Fibroblast of the aortic adventitia (primary cell): ENCODE measurements at regions not wholly inside any gene's neighbourhood (a gene's known extent, or its start where the extent isn't known, plus 50 kb on each side); places are given as distances from the start of the nearest gene placed in this dataset.

Experiments
- DNase-seq: peaks from one replicate; pipeline ENCODE4 v3.0.0-alpha.2; 2010; ENCODE audit warnings: low read depth
- H3K4me3 ChIP-seq: 2 replicates; pipeline ENCODE4 v1.5.1; 2011; ENCODE audit warnings: low read depth, mild to moderate bottlenecking, control low read depth, low read length, moderate library complexity
- TF ChIP-seq, protein P1 (sequence below): IDR thresholded peaks from 2 replicates; pipeline ENCODE4 v1.5.1; 2011; ENCODE audit warnings: mild to moderate bottlenecking, low read length, control low read depth, inconsistent platforms; ENCODE audit not compliant: insufficient read depth

DNA sequence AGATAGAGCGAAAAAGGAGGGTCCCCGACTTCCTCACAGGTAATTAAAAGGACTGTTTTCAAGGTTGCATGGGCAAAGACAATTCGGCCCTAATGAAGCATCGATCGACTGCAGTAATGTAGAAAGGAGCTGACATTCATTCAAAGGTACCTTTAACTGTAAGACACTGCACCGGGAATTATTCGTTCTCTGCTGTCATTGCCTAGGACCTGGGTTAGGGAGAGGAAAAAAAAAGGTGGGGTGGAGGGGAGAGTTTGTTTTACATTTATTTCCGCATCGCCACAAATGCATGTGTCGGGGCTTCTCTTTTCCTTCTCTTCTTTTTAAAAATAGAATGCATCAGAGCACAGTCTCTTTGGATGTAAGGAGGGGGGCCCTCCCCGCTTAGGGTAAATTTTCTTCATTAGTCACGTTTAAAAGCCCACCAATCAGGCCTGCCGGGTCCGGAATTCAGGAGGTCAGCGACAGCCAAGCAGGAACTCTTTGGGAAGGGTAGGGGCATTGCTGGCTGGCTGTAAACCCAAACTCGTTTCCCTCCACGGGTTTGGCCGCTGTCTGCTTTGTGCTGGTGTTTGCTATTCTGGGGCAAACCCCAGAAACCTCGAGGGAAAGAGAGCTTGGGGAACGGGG, 496.2 kb upstream of the ZFHX3 start:
- TF ChIP-seq, protein P1, sequence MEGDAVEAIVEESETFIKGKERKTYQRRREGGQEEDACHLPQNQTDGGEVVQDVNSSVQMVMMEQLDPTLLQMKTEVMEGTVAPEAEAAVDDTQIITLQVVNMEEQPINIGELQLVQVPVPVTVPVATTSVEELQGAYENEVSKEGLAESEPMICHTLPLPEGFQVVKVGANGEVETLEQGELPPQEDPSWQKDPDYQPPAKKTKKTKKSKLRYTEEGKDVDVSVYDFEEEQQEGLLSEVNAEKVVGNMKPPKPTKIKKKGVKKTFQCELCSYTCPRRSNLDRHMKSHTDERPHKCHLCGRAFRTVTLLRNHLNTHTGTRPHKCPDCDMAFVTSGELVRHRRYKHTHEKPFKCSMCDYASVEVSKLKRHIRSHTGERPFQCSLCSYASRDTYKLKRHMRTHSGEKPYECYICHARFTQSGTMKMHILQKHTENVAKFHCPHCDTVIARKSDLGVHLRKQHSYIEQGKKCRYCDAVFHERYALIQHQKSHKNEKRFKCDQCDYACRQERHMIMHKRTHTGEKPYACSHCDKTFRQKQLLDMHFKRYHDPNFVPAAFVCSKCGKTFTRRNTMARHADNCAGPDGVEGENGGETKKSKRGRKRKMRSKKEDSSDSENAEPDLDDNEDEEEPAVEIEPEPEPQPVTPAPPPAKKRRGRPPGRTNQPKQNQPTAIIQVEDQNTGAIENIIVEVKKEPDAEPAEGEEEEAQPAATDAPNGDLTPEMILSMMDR, result no peak
- DNase-seq, result no peak
- no peak overlapping the region for H3K4me3 ChIP-seq

DNA sequence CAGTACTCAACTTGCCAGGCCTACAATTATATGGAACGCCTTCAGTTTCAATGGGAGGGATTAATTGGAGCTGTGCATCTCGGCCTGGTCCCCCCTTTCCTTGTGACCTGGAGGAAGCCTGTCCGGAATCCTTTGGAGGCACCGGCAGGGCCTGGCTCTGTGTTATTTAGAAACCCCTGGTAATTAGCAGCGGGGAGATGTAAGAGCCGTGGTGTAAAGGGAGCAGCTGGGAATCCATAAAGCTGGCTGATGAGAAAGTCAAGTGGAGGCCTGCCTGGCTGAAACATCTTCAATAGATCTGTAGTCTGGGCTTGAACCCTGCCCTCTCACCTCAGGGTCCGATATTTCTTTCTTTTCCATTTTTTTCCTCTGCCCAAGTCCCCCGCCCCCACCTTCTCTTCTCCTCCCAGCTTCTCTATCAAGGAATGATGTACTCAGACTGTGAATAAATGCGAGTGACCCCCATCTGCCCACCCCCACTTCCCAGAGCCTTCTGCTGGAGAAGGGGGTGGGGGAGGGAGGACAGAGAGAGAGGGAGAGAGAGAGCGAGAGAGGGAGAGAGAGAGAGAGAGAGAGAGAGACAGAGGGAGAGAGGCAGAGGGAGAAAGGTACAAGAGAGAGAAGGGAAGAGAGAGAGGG, 495.5 kb upstream of the ZFHX3 start:
- H3K4me3 ChIP-seq, result no peak overlapping the region
- TF ChIP-seq, protein P1, result no peak
- DNase-seq, result no peak

DNA sequence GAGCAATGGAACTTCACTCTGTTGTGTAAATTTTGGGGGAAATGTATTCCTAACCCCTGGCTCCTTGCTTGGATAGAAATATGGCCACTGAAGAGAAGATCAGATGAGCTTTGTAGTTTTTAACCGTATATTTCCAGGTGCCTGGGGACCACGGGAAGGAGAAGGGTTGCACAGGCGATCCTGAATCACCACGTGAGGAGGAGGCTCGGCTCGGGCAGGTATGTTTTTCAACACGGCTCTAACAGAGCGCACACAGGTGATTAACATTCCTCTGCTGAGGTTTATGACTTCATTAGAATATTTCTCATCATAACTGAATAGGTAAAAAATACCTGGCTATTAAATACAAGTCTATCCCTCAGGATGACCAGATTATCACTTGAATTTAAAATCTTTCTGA, 495.0 kb upstream of the ZFHX3 start:
- TF ChIP-seq, protein P1, result no peak
- no peak for DNase-seq
- H3K4me3 ChIP-seq, result no peak overlapping the region

DNA sequence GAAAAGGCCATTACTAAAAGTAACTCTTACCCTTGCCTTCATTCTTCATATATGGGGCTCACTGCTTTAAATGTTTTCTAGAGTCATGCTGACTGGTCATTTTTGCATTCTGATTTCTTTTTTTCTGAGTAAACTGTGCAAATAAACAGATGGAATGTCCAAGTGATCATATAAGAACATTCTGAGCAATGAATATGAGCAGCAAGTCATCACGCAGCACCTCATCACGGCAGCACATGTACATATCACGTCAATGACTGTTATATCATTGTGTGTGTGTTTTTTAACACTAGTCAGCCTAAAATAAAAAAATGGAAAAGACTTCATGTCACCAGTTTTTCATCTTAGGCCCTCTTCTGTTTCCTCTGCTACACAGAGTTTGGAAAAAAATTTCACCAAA, 490.0 kb upstream of the ZFHX3 start:
- DNase-seq, result no peak
- TF ChIP-seq, protein P1, result no peak
- H3K4me3 ChIP-seq, result no peak overlapping the region

DNA sequence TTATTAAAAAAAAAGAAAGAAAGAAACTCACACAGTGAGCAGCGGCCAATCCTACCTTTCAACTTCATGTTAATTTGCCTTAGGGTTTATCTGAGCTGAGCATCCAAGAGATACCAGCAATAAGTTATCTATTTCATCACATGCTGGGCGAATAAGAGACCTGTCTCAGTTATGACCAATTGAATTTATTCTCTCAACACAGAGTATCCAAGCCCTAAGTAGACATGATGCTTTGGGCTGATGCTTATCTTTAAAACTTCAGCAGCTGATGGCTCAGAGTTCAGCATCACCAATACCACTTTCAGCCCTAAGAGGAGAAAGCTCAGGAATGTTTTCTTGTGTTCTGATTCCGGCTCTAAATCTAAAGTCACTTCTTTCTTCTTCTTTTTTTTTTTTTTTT, 489.0 kb upstream of the ZFHX3 start:
- no peak for DNase-seq
- no peak overlapping the region for H3K4me3 ChIP-seq
- TF ChIP-seq, protein P1, result no peak

DNA sequence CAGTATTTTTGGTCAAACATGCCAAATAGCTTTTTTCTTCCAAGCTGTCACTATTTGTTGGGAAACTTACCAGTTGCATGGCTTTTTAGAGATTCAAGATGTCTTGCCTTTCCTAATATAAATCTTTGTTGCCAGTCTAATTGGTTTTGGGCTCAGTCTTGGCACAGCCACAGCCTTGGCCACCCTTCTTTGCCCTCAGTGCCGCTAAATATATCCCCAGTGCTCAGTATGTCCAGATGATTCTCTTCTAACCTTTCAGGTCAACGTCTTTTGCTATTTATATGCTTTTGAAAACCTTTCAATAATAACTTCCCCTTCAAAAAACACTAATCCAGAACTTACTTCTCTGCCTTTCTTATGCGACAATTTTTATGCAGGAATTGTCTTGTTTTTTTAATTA, 483.1 kb upstream of the ZFHX3 start:
- DNase-seq, result no peak
- H3K4me3 ChIP-seq, result no peak overlapping the region
- TF ChIP-seq, protein P1, result no peak
